HEK293 (cell line): ENCODE measurements at regions not wholly inside any gene's neighbourhood (a gene's known extent, or its start where the extent isn't known, plus 50 kb on each side); places are given as distances from the start of the nearest gene placed in this dataset.

Experiments
- CTCF ChIA-PET: fragments of 350-600 bp; formaldehyde crosslinking; extraction: SDS; loops from one replicate; lab custom pipeline; 2021; ENCODE audit warnings: antibody characterized with exemption; lab: Yijun Ruan, JAX
- POLR2A ChIA-PET: fragments of 300-600 bp; formaldehyde crosslinking; extraction: SDS; loops from one replicate; lab custom pipeline; 2020; ENCODE audit warnings: antibody characterized with exemption, inconsistent platforms; lab: Yijun Ruan, JAX
- H3K27ac ChIP-seq: fragments of 200-500 bp; sonication (Bioruptor generic); 2 replicates; pipeline ENCODE4 v1.5.1; 2014; ENCODE audit warnings: low read depth, low read length, control low read depth, inconsistent platforms; ENCODE audit errors: extremely low read depth
- H3K36me3 ChIP-seq, 2 experiments: fragments of 200-500 bp in 1 of 2; sonication (Bioruptor generic) in 1 of 2; 1 replicate in 1 of 2; 2 replicates in 1 of 2; pipeline ENCODE4 v1.5.1; 2014 to 2017; ENCODE audit warnings: inconsistent platforms in 2 of 2, low read length in 2 of 2; ENCODE audit not compliant: control insufficient read depth in 2 of 2, insufficient read depth in 1 of 2
- H3K4me1 ChIP-seq: fragments of 200-500 bp; sonication (Bioruptor generic); 2 replicates; pipeline ENCODE4 v1.5.1; 2014; ENCODE audit warnings: mild to moderate bottlenecking, low read length, inconsistent platforms; ENCODE audit not compliant: control insufficient read depth, insufficient read depth
- H3K4me3 ChIP-seq: 2 replicates; pipeline ENCODE4 v1.5.1; 2011; ENCODE audit warnings: low read depth, mild to moderate bottlenecking, control low read depth, low read length, moderate library complexity
- H3K9me3 ChIP-seq: fragments of 200-500 bp; sonication (Bioruptor generic); 2 replicates; pipeline ENCODE4 v1.5.1; 2014; ENCODE audit warnings: low read depth, low read length, inconsistent platforms; ENCODE audit not compliant: control insufficient read depth, insufficient read depth
- GLI4 ChIP-seq: fragments of 450-650 bp; formaldehyde crosslinking; IDR thresholded peaks from 2 replicates; pipeline ENCODE4 v1.5.1; 2016; ENCODE audit warnings: missing biosample characterization, missing genetic modification characterization
- KLF17 ChIP-seq: fragments of 450-650 bp; formaldehyde crosslinking; IDR thresholded peaks from 2 replicates; pipeline ENCODE4 v1.5.1; 2016; ENCODE audit warnings: missing biosample characterization, missing genetic modification characterization
- KLF9 ChIP-seq: fragments of 450-650 bp; formaldehyde crosslinking; IDR thresholded peaks from 2 replicates; pipeline ENCODE4 v1.5.1; 2016; ENCODE audit warnings: missing biosample characterization, missing genetic modification characterization, low read depth
- SETDB1 ChIP-seq: IDR thresholded peaks from one replicate; pipeline ENCODE4 v1.6.1; 2017; ENCODE audit warnings: mild to moderate bottlenecking, low read length, moderate library complexity, mixed read lengths; ENCODE audit not compliant: insufficient read length
- SP3 ChIP-seq: fragments of 450-650 bp; formaldehyde crosslinking; IDR thresholded peaks from 2 replicates; pipeline ENCODE4 v1.5.1; 2016; ENCODE audit warnings: missing biosample characterization, missing genetic modification characterization
- ZBTB20 ChIP-seq: fragments of 450-650 bp; formaldehyde crosslinking; IDR thresholded peaks from 2 replicates; pipeline ENCODE4 v1.5.1; 2016; ENCODE audit warnings: missing biosample characterization, missing genetic modification characterization
- ZBTB44 ChIP-seq: fragments of 450-650 bp; IDR thresholded peaks from 2 replicates; pipeline ENCODE4 v1.5.1; 2018; ENCODE audit warnings: missing biosample characterization, mild to moderate bottlenecking, missing genetic modification characterization
- ZBTB48 ChIP-seq: fragments of 450-650 bp; formaldehyde crosslinking; IDR thresholded peaks from 2 replicates; pipeline ENCODE4 v1.5.1; 2016; ENCODE audit warnings: missing biosample characterization, missing genetic modification characterization
- ZBTB49 ChIP-seq: fragments of 450-650 bp; formaldehyde crosslinking; IDR thresholded peaks from 2 replicates; pipeline ENCODE4 v1.5.1; 2016; ENCODE audit warnings: missing biosample characterization, missing genetic modification characterization, low read depth
- ZBTB8A ChIP-seq: fragments of 450-650 bp; formaldehyde crosslinking; IDR thresholded peaks from 2 replicates; pipeline ENCODE4 v1.5.1; 2016; ENCODE audit warnings: missing biosample characterization, missing genetic modification characterization
- ZIC2 ChIP-seq: fragments of 450-650 bp; formaldehyde crosslinking; IDR thresholded peaks from 2 replicates; pipeline ENCODE4 v1.5.1; 2016; ENCODE audit warnings: missing biosample characterization, missing genetic modification characterization
- ZNF112 ChIP-seq: fragments of 450-650 bp; formaldehyde crosslinking; IDR thresholded peaks from 2 replicates; pipeline ENCODE4 v1.5.0; 2017; ENCODE audit warnings: missing biosample characterization, missing genetic modification characterization
- ZNF155 ChIP-seq: fragments of 450-650 bp; formaldehyde crosslinking; IDR thresholded peaks from 2 replicates; pipeline ENCODE4 v1.5.1; 2016; ENCODE audit warnings: missing biosample characterization, missing genetic modification characterization
- ZNF157 ChIP-seq: fragments of 450-650 bp; formaldehyde crosslinking; IDR thresholded peaks from 2 replicates; pipeline ENCODE4 v1.5.1; 2016; ENCODE audit warnings: missing biosample characterization, missing genetic modification characterization
- ZNF174 ChIP-seq: fragments of 450-650 bp; formaldehyde crosslinking; IDR thresholded peaks from 2 replicates; pipeline ENCODE4 v1.5.0; 2017; ENCODE audit warnings: missing biosample characterization, mild to moderate bottlenecking, missing genetic modification characterization
- ZNF26 ChIP-seq: fragments of 450-650 bp; formaldehyde crosslinking; IDR thresholded peaks from 2 replicates; pipeline ENCODE4 v1.5.1; 2016; ENCODE audit warnings: missing biosample characterization, missing genetic modification characterization
- ZNF335 ChIP-seq: fragments of 450-650 bp; formaldehyde crosslinking; conservative IDR thresholded peaks from 2 replicates; pipeline ENCODE4 v1.5.1; 2016; ENCODE audit warnings: missing biosample characterization, missing genetic modification characterization
- ZNF350 ChIP-seq: fragments of 450-650 bp; formaldehyde crosslinking; IDR thresholded peaks from 2 replicates; pipeline ENCODE4 v1.5.0; 2017; ENCODE audit warnings: missing biosample characterization, mild to moderate bottlenecking, missing genetic modification characterization
- ZNF391 ChIP-seq: fragments of 450-650 bp; formaldehyde crosslinking; IDR thresholded peaks from 2 replicates; pipeline ENCODE4 v1.5.1; 2016; ENCODE audit warnings: low read depth, missing biosample characterization, missing genetic modification characterization, borderline replicate concordance
- ZNF394 ChIP-seq: fragments of 450-650 bp; formaldehyde crosslinking; IDR thresholded peaks from 2 replicates; pipeline ENCODE4 v1.5.1; 2016; ENCODE audit warnings: missing biosample characterization, missing genetic modification characterization, mild to moderate bottlenecking, moderate library complexity, borderline replicate concordance
- ZNF426 ChIP-seq: fragments of 450-650 bp; formaldehyde crosslinking; IDR thresholded peaks from 2 replicates; pipeline ENCODE4 v1.5.1; 2017; ENCODE audit warnings: missing biosample characterization, missing genetic modification characterization, mild to moderate bottlenecking, inconsistent platforms, moderate library complexity
- ZNF433 ChIP-seq: fragments of 450-650 bp; formaldehyde crosslinking; IDR thresholded peaks from 2 replicates; pipeline ENCODE4 v1.5.1; 2016; ENCODE audit warnings: missing biosample characterization, missing genetic modification characterization, low read depth
- ZNF514 ChIP-seq: fragments of 450-650 bp; formaldehyde crosslinking; IDR thresholded peaks from 2 replicates; pipeline ENCODE4 v1.5.1; 2016; ENCODE audit warnings: missing biosample characterization, missing genetic modification characterization
- ZNF529 ChIP-seq: fragments of 450-650 bp; formaldehyde crosslinking; IDR thresholded peaks from 2 replicates; pipeline ENCODE4 v1.5.1; 2017; ENCODE audit warnings: missing genetic modification characterization, missing biosample characterization; ENCODE audit not compliant: insufficient replicate concordance
- ZNF555 ChIP-seq: fragments of 450-650 bp; formaldehyde crosslinking; conservative IDR thresholded peaks from 2 replicates; pipeline ENCODE4 v1.5.1; 2017; ENCODE audit warnings: missing biosample characterization, mild to moderate bottlenecking, missing genetic modification characterization, inconsistent platforms
- ZNF571 ChIP-seq: fragments of 450-650 bp; formaldehyde crosslinking; IDR thresholded peaks from 2 replicates; pipeline ENCODE4 v1.5.0; 2017; ENCODE audit warnings: missing biosample characterization, missing genetic modification characterization
- ZNF585B ChIP-seq: fragments of 450-650 bp; formaldehyde crosslinking; IDR thresholded peaks from 2 replicates; pipeline ENCODE4 v1.5.1; 2016; ENCODE audit warnings: missing biosample characterization, missing genetic modification characterization
- ZNF777 ChIP-seq: fragments of 450-650 bp; formaldehyde crosslinking; IDR thresholded peaks from 2 replicates; pipeline ENCODE4 v1.5.1; 2017; ENCODE audit warnings: missing biosample characterization, missing genetic modification characterization, borderline replicate concordance
- ZNF785 ChIP-seq: fragments of 450-650 bp; formaldehyde crosslinking; IDR thresholded peaks from 2 replicates; pipeline ENCODE4 v1.5.1; 2016; ENCODE audit warnings: missing biosample characterization, missing genetic modification characterization

- Histone ChIP-seq H3K27ac (no peak overlapping the region), H3K4me3 (no peak overlapping the region), H3K36me3 (no peaks in the 10 kb centered on the region), H3K4me1 (no peaks in the 10 kb centered on the region), H3K9me3 (no peaks in the 10 kb centered on the region)
- no peak for TF ChIP-seq ZBTB8A (tag by site-specific recombination)
- TF ChIP-seq KLF9 (tag by site-specific recombination) = no peak
- TF ChIP-seq ZNF571 (tag by site-specific recombination) = no peak
- TF ChIP-seq ZNF26 (tag by site-specific recombination) = no peak
- TF ChIP-seq ZBTB49 = no peak
- TF ChIP-seq ZNF394 (tag by site-specific recombination) = no peak
- no peak for TF ChIP-seq ZNF350
- TF ChIP-seq ZNF155 (tag by site-specific recombination) = no peak
- no peak for TF ChIP-seq ZNF777 (tag by site-specific recombination)
- TF ChIP-seq GLI4 (tag by site-specific recombination) = no peak
- no peak for TF ChIP-seq ZBTB44 (tag by site-specific recombination)
- TF ChIP-seq ZIC2 (tag by site-specific recombination) = no peak
- no peak for TF ChIP-seq ZNF529 (tag by site-specific recombination)
- no peak for TF ChIP-seq ZNF514 (tag by site-specific recombination)
- no peak for TF ChIP-seq ZNF157 (tag by site-specific recombination)
- TF ChIP-seq ZNF785 (tag by site-specific recombination) = no peak
- TF ChIP-seq ZNF391 = no peak
- POLR2A ChIA-PET = no interaction called here
- CTCF ChIA-PET = interaction anchor here (0.6 to 4.2 kb wide), 3 partner anchors 24 to 80 kb away, joined by 3 to 19 read pairs (median 4); no protein-coding TSS in a partner anchor
Measured at GRCh38 chr2:42851740-42852250, 59.4 kb upstream of the HAAO start.

GRCh38 chr2:42851186-42851585, 58.8 kb upstream of the HAAO start:
- ChIA-PET CTCF (interaction anchor here (4.2 kb wide), 1 partner anchor 23 kb away, joined by 19 read pairs; no protein-coding TSS in a partner anchor), POLR2A (no interaction called here)
- Histone ChIP-seq H3K9me3 (no peaks in the 10 kb centered on the region), H3K4me3 (no peak overlapping the region), H3K27ac (no peak overlapping the region), H3K4me1 (no peaks in the 10 kb centered on the region), H3K36me3 (no peaks in the 10 kb centered on the region)
- TF ChIP-seq ZNF555 (tag by site-specific recombination) (no peak), SETDB1 (no peak), ZNF112 (tag by site-specific recombination) (no peak), SP3 (tag by site-specific recombination) (no peak), ZNF335 (tag by site-specific recombination) (no peak), KLF17 (tag by site-specific recombination) (no peak), ZNF433 (no peak), ZBTB20 (no peak), ZNF174 (tag by site-specific recombination) (no peak), ZNF426 (tag by site-specific recombination) (no peak), ZNF155 (tag by site-specific recombination) (no peak), ZNF585B (tag by site-specific recombination) (no peak), ZNF157 (tag by site-specific recombination) (no peak), ZBTB48 (tag by site-specific recombination) (no peak)
